NCI-H524 treated with DMSO at 0.1 percent for 48 hours (cell line): ENCODE measurements at regions not wholly inside any gene's neighbourhood (a gene's known extent, or its start where the extent isn't known, plus 50 kb on each side); places are given as distances from the start of the nearest gene placed in this dataset.
A peak's percentile ranks its signal among the peaks of the same experiment; 100 is the strongest.

Source experiments
- DNase-seq: peaks from one replicate; lab custom pipeline; 2025; lab: John Stamatoyannopoulos, UW

DNA sequence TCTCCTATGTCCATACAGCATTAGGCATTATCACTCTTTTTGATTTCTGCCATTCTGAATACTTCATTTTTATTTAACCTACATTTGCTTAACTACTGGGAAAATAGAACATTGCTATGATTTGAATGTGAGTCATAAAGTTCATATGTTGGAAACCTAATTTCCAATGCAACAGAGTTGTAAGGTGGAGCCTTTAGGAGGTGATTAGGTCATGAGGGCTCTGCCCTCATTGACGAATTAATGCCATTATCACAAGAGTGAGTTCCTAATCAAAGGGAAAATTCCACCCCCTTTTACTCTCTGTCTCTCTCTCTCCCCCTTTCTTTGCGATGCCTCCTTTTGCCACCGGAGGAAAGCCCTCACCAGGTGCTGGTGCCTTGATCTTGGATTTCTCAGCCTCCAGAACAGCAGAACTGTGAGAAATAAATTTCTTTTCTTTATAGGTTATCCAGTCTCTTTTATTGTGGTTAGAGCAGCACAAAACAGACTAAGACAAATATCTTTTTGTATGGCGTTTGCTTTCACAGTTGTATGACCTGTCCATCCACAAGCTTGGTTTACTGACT is 180.1 kb upstream of the ARID2 start:
- DNase-seq: no peak

DNA sequence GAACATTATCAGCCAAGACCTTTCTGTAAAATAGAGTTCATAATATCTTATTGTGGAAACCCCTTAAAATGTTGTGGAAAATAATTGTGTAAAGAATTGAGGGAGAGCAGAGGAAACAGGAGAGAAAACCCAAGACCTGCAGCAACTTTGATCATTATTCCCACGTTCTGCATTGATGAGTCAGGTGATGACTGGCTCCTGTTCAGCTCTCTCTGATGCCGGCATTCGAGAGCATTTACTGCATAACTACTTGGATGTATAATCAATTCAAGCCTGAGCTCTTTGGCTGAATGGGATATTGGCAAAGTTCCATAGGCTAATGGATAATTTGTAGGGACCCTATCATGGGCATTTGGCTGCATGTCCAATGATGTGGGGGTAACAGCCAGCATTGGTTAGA is 176.3 kb upstream of the ARID2 start:
- no peak for DNase-seq

DNA sequence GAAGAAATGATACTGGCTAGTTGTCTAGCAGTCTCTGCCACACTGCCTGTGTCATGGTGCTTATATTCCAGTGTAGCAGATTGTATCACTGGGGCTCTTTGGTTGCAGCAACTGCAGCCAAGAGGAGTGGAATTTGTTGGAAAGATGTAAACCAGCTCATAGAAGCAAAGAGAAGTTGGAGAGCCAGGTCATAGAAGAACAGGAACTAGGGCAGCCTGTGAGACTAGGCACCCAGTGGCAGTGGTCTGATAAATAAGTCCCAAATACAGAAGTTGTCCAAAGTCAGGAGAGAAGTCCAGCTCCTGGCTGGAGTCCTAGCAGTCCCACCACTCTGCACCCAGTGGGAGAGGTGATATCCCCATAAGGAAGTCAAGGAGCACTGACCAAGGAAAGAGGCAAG is 172.5 kb upstream of the ARID2 start:
- DNase-seq: no peak

DNA sequence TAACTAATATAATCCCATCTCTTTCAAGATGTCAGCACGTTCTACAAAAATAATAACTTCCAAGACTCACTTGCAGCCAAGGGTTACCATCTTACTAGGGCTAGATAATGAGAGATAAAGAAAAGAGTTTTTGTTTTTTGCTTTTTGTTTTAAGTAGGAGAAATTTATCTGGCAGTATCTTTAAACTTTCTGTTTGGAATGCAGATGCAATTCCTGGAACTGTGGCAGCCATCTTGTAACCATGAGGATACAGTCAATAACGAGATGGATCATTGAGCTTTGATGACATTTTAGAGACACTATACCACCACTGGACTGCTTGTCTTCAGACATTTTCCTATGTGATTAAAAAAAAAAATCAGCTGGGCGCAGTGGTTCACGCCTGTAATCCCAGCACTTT is 171.2 kb upstream of the ARID2 start:
- DNase-seq: no peak

DNA sequence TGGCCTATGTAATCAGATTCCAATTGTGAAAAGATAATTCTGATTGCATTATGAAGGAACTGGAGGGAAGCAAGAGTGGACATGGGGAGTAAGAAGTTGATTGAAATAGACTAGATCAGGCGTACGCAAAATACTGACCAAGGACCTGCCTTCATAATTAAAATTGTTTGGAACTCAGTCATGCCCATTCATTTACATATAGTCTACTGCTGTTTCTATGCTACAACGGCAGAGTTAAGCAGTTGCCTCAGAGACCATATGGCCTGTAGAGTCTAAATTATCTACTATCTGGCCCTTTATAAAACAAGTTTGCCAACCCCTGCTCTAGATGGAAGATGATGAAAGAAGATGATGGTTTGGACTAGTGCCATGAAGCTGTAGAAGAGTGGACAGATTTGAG is 170.0 kb upstream of the ARID2 start:
- peak; percentile 3 for DNase-seq

DNA sequence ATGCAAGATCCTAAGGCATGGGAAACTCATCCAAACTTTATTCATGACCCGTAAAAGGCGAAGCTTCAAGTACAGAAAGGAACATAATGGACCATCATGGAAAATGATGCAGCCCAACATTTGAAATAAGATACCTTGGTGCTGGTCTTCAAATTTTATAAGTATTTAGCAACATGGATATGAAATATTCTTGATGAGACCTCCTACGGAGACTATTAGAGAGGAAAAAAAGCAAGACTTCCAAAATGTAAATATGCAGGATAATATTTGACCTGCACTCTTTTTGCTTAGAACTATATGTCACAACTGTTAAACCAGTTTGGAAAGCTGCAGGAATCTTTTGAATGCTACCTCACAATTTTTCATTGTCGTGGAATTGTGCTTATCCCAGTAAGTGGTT is 168.8 kb upstream of the ARID2 start:
- no peak for DNase-seq

DNA sequence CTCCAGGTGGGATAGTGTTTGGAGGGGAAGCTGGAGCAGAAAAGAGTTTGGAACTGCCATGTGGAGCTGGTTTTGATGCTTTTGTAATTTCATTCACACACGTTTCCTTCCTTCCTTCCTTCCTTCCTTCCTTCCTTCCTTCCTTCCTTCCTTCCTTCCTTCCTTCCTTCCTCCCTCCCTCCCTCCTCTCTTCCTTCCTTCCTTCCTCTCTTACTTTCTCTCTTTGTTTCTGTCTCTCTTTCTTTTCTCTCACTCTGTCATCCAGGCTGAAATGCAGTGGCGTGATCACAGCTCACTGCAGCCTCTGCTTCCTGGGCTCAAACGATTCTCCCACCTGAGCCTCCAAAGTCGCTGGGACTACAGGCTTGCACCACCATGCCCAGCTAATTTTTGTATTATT is 168.0 kb upstream of the ARID2 start:
- no peak for DNase-seq

DNA sequence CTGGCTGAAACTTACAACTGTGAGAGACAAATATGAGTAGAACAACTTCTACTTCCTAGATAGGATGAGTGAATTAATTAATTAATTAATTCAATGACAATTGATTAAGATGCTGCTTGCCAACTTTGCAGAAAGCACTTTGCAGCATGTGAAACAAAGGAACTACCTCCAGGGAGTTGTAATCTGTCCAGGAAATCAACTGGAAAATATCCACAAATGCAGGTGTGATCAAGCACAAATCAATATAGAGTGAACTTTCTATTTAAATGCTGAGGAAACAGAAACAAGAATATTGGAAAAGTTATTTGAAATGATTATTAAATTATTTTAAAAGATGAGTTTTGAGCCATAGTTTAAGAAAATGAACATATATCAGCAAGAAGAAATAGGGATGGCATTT is 163.9 kb upstream of the ARID2 start:
- no peak for DNase-seq

DNA sequence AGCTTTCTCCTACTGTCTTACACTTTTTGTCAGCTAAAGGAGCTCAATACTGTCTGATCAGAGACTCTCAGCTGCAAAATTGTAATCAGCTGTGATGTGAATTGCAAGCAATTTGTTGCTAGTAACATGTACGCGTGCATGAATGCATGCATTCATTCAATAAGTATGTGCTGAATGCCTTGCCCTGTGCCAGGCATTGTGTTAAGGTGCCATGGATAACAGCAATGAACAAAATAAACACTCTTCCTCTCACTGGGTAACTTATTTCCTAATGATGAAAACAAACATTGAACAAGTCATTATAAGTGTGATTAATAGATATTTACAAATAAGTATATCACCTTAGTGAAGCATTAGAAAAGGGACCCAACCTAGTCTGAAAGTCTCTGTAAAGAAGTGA is 163.2 kb upstream of the ARID2 start:
- no peak for DNase-seq

DNA sequence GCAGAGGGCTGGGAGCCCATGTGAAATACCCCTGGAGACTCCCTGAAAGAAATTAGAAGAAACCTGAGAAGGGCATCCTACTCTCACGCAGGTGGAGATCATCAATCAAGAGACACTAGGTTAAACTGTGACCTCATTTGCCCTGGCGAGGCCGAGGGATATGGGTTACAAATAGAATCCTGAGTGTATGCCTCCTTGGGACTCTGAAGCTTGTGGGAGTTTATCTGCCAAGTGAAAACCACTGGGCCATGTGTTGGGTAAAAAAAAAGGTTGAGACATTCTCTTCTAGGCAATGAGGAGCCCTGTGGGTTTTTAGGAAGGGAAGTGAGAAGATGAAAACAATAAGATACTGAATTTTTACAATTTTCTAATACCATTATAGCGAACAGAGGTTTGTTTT is 160.7 kb upstream of the ARID2 start:
- no peak for DNase-seq

DNA sequence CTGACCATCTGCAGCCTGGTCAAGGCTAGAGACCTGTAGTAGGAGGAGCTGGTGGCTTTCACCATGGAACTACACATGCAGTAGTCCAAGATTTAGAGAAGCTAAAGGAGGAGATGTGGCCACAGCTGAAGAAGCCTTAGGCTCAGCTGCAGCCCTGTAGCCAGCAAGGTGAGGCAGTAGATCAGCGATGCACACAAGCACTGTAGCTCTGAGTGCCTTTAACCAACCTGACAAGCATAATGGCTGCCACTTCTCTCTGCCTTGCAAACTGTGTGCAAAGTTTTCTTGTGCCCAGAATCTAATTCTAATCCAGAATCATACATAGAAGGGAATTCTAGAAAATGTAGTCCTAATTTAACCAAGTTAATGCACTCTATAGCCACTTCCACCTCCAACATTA is 159.0 kb upstream of the ARID2 start:
- no peak for DNase-seq

DNA sequence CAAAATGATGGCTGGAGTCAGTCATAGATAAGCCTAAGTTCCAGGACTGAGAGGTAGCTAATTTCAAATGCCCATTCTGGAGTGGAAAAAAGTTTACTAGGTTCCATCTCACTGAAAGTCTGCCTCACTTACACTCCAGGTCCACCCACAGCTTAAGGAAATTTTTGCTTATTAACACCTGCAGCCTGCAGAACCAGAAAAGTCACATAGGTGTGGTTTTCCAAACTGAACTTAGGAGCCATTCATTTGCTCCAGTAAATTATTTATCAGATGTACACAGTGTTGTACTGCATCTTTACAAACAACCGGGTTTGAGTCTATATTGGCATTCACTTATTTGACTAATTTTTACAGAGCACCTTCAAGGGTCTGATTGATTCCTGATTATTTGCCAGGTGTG is 157.4 kb upstream of the ARID2 start:
- DNase-seq: no peak

DNA sequence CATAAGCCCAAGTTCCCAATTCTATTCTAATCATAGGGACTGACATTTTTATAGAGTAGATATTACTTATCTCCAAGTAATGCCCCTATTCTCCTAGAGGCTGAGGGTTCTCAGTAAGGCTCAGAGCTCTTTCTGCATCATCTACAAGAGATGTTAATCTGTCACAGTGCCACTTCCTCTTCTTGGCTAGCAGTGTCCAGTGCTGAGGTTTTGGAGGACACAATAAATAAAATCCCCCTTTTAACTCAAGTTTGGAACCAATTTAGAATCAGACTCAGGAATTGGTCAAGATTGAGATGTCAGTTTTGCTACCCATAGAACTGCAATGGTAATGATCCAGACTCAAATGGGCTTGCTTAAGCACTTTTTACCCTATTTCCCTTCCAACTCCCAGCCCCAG is 154.1 kb upstream of the ARID2 start:
- DNase-seq: no peak

DNA sequence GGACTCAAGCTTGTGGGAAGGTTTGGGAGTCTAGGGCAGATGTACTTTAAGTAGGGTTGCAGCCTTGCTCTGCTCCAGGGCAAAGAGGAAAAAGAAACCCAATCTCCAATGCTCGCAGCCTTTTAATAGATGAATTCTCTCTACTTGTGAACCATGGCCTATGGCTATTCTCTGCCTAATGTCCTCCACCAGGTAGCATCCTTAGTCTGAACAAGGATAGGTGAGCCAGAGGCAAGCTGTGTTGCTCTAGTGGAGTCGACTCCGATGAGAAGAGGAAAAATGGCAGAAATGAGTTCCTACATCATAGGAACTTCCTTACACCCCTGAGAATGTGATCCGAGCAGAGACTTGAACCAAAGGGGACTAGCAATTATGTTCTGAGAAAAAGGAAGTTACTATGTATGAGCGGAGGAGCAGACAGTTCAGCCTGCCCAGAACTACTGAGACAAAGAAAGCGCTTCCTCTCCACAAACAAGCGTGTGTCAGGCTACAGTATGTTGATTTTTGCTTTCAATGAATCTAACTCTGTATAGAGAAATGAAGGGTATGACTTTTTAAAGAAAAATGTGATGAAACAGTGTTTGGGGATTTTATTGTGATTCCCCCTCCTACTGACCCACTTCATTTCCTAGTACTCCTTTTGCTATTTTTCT is 153.6 kb upstream of the ARID2 start:
- no peak for DNase-seq

DNA sequence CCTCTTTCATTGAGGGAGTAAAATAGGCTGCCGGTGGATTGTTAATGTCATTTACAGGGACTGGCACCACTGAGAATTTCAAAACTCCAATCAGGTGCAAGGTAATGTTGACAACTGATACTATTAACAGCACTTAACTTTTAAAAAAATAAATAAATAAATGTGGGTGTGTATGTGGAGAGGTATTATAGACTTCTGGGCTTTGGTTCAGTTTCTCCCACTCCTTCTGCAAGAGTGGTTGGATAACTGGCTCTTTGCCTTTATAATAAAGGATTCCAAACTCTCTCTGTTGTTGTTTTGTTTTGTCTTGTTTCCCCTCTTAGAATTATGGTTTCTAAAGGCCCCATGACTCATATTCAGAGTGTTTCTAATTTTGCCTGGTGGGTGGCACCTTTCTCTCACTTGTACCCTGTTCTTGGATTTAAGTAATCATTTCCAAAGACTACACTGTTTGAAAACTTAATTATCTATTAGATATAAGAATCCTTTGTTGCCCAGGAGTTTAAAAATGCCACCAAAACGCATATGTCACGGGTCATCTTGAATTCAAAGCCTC is 151.6 kb upstream of the ARID2 start:
- DNase-seq: no peak

DNA sequence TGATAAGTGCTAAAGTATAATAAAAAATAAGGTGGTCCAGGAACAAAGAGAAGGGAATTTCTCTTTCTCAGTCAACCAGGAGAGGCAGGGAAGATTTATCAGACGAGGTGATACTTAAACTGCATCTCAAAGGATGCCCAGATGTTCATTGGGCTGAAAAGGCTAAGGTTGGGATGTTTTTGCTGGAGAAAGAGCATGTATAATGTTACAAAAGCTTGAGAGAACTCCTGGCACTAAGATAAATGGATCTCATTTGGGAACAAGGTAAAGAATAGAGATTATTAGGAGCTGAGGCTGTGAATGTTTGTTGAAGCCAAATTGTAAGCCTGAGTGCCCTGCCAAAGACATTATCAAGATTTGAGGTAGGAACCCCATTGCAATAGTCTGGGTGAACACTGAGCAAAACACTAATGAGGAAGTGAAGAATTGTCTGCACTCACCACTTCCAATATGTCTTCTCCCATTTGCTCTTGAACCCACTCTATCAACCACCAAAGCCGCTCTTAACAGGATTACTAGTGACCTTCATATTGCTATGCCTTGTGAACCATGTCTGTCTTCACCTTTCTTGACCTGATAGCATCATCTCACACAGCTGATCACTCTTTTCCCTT is 149.0 kb upstream of the ARID2 start:
- no peak for DNase-seq

DNA sequence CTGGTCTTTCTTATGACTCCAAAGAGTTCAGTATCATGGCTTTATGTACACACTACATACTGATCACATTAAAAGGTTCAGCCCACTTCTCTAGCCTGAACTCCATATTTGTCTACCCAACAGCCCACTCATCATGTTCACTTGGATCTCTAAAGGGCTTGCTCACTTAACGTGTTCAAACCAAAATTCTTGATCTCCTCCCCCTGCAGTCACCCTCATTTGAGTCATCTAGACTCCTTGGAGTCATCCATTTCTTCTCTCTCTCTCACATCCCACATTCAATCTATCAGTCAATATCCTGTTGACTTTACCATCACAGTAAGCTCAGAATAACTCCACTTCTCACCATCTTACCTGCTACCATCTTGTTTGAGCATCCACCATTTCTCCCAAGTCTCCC is 148.4 kb upstream of the ARID2 start:
- DNase-seq: no peak

DNA sequence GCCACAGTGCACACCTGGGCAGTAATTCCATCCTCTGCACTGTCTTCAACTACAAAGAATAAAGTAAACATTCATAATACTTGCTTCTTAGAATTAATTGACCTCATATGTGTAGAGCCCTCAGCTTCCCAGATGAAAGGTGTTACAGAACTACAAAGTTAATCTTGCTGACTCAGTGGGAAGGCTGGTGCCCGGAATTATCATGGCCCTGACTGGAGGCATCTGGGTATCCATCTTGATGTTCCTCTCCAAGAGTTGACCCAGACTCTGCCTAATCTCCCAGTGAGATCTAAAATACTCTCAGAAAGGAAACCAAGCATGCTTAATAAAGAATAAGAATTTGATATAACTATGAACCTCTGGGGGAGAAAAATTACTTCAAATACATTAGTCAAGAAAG is 147.0 kb upstream of the ARID2 start:
- no peak for DNase-seq

DNA sequence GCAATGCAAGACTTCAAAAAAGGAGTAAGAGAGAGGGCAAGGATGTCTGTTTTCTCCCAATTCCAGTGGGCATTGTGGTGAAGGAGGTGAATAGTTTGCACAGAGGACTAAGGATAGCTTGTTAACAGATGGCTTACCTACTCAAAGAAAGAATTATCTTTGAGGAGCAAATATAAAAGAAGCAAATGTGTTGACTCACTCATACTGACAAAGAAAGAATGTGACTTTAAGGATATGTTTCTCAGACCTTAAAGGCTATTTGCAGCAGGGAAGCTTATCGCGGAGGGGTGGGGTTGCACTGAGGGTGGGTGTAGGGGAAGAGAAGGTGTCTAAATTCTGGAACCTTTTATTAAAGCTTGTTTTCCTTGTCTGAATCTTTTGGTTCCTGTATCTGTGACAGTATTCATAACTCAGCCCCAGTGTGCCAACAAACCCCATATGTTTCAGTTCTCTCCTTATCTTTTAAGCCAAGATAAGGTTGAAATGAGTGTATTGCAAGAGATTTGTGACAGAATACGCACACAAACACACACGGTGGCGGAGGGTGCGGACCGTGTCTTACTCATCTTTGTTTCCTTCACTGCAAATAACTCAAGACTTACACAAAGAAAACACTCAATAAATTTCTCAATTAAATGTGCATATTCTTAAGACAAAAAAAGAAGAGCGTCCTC is 146.4 kb upstream of the ARID2 start:
- no peak for DNase-seq

DNA sequence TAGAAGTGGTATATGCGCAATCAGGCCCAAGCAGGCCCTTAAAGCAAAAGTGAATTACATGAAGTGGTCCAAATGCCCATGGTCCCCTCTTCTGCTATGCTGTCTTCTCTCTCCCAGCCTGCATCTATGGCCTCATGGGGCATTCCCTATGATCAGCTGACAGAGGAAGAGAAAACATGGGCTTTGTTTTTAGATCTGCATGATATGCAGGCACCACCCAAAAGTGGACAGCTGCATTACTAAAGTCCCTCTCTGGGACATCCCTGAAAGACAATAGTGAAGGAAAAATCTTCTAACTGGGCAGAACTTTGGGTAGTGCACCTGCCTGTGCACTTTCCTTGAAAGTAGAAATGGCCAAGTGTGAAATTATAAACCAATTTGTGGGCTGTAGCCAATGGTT is 145.2 kb upstream of the ARID2 start:
- no peak for DNase-seq

DNA sequence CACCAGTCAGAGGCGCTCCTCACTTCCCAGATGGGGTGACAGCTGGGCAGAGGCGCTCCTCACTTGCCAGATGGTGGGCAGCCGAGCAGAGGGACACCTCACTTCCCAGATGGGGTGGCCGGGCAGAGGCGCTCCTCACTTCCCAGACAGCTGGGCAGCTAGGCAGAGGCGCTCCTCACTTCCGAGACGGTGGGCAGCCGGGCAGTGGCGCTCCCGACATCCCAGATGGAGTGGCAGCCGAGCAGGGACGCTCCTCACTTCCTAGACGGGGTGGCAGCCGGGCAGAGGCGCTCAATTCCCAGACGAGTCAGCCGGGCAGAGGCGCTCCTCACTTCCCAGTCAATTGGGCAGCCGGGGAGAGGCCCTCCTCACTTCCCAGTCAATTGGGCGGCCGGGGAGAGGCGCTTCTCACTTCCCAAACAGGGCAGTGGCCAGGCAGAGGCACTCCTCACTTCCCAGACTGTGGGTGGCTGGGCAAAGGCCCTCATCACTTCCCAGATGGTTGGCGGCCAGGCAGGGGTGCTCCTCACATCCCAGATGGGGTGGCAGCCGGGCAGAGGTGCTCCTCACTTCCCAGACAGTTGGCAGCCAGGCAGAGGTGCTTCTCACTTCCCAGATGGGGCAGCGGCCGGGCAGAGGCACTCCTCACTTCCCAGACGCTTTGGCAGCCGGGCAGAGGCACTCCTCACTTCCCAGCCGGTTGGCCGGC is 143.8 kb upstream of the ARID2 start:
- DNase-seq: no peak

DNA sequence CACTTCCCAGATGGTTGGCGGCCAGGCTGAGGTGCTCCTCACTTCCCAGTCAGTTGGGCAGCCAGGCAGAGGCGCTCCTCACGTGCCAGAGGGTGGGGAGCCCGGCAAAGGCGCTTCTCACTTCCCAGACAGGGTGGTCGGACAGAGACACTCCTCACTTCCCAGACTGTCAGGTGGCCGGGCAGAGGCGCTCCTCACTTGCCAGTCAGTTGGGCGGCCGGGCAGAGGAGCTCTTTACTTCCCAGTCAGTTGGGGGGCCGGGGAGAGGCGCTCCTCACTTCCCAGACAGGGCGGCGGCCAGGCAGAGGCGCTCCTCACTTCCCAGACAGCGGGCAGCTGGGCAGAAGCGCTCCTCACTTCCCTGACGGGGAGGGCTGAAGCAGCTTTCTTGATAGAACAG is 143.0 kb upstream of the ARID2 start:
- no peak for DNase-seq

DNA sequence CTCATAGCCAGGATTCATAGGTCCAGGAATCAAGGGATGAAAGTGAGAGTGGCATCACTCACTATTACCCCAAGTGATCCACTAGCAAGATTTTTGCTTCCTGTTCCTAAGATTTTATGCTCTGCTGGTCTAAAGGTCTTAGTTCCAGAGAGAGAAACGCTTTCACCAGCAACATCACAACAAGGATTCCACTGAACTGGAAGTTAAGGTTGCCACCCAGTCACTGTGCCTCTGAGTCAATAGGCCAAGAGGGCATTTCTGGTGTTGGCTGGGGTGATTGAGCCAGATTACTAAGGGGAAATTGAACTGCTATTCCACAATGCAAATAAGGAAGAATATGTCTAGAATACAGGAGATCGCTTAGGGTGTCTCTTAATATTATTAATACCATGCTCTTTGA is 142.5 kb upstream of the ARID2 start:
- DNase-seq: no peak
